GDM1 (cell line): ENCODE measurements at regions not wholly inside any gene's neighbourhood (a gene's known extent, or its start where the extent isn't known, plus 50 kb on each side); places are given as distances from the start of the nearest gene placed in this dataset.

Source experiments
- DNase-seq: peaks from one replicate; lab custom pipeline; 2025; lab: John Stamatoyannopoulos, UW

- DNase-seq = no peak
These were observed 124.1 kb upstream of the DST start for GRCh38 chr6:56766806-56767178.

- DNase-seq = no peak
These were observed 123.6 kb upstream of the DST start for GRCh38 chr6:56766139-56766805.

- DNase-seq = no peak
These were observed 122.8 kb upstream of the DST start for GRCh38 chr6:56765494-56765893.

- DNase-seq = peak; percentile 43
These were observed 121.4 kb upstream of the DST start for GRCh38 chr6:56764081-56764566.

GRCh38 chr6:56761651-56762050 lies 119.0 kb upstream of the DST start:
- no peak for DNase-seq

- DNase-seq = no peak
These were observed 118.2 kb upstream of the DST start for GRCh38 chr6:56760842-56761241.

- no peak for DNase-seq
These were observed 116.8 kb upstream of the DST start for GRCh38 chr6:56759521-56759920.

GRCh38 chr6:56758553-56758952 lies 115.9 kb upstream of the DST start:
- DNase-seq = no peak

GRCh38 chr6:56758120-56758519 lies 115.4 kb upstream of the DST start:
- no peak for DNase-seq

- peak; percentile 54 for DNase-seq
These were observed 114.9 kb upstream of the DST start for GRCh38 chr6:56757588-56757984.

- DNase-seq = no peak
These were observed 114.3 kb upstream of the DST start for GRCh38 chr6:56756791-56757587.

- no peak for DNase-seq
These were observed 113.6 kb upstream of the DST start for GRCh38 chr6:56756219-56756789.

- no peak for DNase-seq
These were observed 112.4 kb upstream of the DST start for GRCh38 chr6:56755040-56755439.

- no peak for DNase-seq
These were observed 111.1 kb upstream of the DST start for GRCh38 chr6:56753811-56754210.

GRCh38 chr6:56752534-56752933 lies 109.8 kb upstream of the DST start:
- no peak for DNase-seq

GRCh38 chr6:56752009-56752408 lies 109.3 kb upstream of the DST start:
- DNase-seq = no peak

GRCh38 chr6:56751604-56752003 lies 108.9 kb upstream of the DST start:
- no peak for DNase-seq

- DNase-seq = no peak
These were observed 108.0 kb upstream of the DST start for GRCh38 chr6:56750686-56751085.

GRCh38 chr6:56749632-56750151 lies 107.0 kb upstream of the DST start:
- DNase-seq = no peak

- no peak for DNase-seq
These were observed 104.2 kb upstream of the DST start for GRCh38 chr6:56746767-56747504.

GRCh38 chr6:56745971-56746370 lies 103.3 kb upstream of the DST start:
- no peak for DNase-seq

GRCh38 chr6:56745081-56745480 lies 102.4 kb upstream of the DST start:
- DNase-seq = no peak
